ENCODE measurements at regions not wholly inside any gene's neighbourhood (a gene's known extent, or its start where the extent isn't known, plus 50 kb on each side); places are given as distances from the start of the nearest gene placed in this dataset.

- TF ChIP-seq POU6F1 (CRISPR knock-in tag; IDR thresholded peaks at IDR 0.05; ENCODE audit: borderline replicate concordance, low read depth) (no peak), SNAI2 (CRISPR knock-in tag; IDR thresholded peaks at IDR 0.05) (no peak), ZFP3 (CRISPR knock-in tag; IDR thresholded peaks at IDR 0.05) (no peak), ESRRG (CRISPR knock-in tag; IDR thresholded peaks at IDR 0.05) (no peak)
Observed at GRCh38 chr1:190908691-190909090, 431.0 kb upstream of the BRINP3 start.

All from SK-N-SH treated with all-trans-retinoic acid at 6 μM for 48 hours (cell line).